NCI-H2196 treated with DMSO at 0.1 percent for 48 hours (cell line): ENCODE measurements at regions not wholly inside any gene's neighbourhood (a gene's known extent, or its start where the extent isn't known, plus 50 kb on each side); places are given as distances from the start of the nearest gene placed in this dataset.

Experiments used
- DNase-seq: peaks from one replicate; lab custom pipeline; 2025; ENCODE audit not compliant: unreplicated experiment; lab: John Stamatoyannopoulos, UW

- no peak for DNase-seq
These were observed 203.6 kb upstream of the NPSR1 start for GRCh38 chr7:34454381-34454780.

- no peak for DNase-seq
These were observed 200.7 kb upstream of the NPSR1 start for GRCh38 chr7:34457329-34457728.

- no peak for DNase-seq
These were observed 194.2 kb upstream of the NPSR1 start for GRCh38 chr7:34463830-34464229.

- DNase-seq = no peak
These were observed 186.2 kb upstream of the NPSR1 start for GRCh38 chr7:34471844-34472243.

- DNase-seq = no peak
These were observed 171.6 kb upstream of the NPSR1 start for GRCh38 chr7:34486371-34486770.

GRCh38 chr7:34487391-34488115 lies 170.5 kb upstream of the NPSR1 start:
- DNase-seq = no peak

- DNase-seq = no peak
These were observed 169.3 kb upstream of the NPSR1 start for GRCh38 chr7:34488766-34489165.

- DNase-seq = no peak
These were observed 166.1 kb upstream of the NPSR1 start for GRCh38 chr7:34491899-34492298.

- no peak for DNase-seq
These were observed 164.3 kb upstream of the NPSR1 start for GRCh38 chr7:34493752-34494151.

- no peak for DNase-seq
These were observed 160.8 kb upstream of the NPSR1 start for GRCh38 chr7:34497153-34497777.

GRCh38 chr7:34501156-34501555 lies 156.9 kb upstream of the NPSR1 start:
- no peak for DNase-seq

GRCh38 chr7:34507191-34507590 lies 150.8 kb upstream of the NPSR1 start:
- no peak for DNase-seq

- no peak for DNase-seq
These were observed 134.6 kb upstream of the NPSR1 start for GRCh38 chr7:34523226-34523918.

GRCh38 chr7:34530259-34530658 lies 127.8 kb upstream of the NPSR1 start:
- DNase-seq = no peak

- DNase-seq = no peak
These were observed 119.0 kb upstream of the NPSR1 start for GRCh38 chr7:34539003-34539402.

GRCh38 chr7:34544621-34545020 lies 113.4 kb upstream of the NPSR1 start:
- no peak for DNase-seq

GRCh38 chr7:34550996-34551395 lies 107.0 kb upstream of the NPSR1 start:
- no peak for DNase-seq

GRCh38 chr7:34552502-34552901 lies 105.5 kb upstream of the NPSR1 start:
- no peak for DNase-seq

GRCh38 chr7:34558022-34558421 lies 100.0 kb upstream of the NPSR1 start:
- DNase-seq = no peak

GRCh38 chr7:34564091-34564490 lies 93.9 kb upstream of the NPSR1 start:
- DNase-seq = no peak

- DNase-seq = no peak
These were observed 90.1 kb upstream of the NPSR1 start for GRCh38 chr7:34567906-34568305.

GRCh38 chr7:34569975-34570699 lies 87.9 kb upstream of the NPSR1 start:
- DNase-seq = no peak
